ENCODE measurements at regions not wholly inside any gene's neighbourhood (a gene's known extent, or its start where the extent isn't known, plus 50 kb on each side); places are given as distances from the start of the nearest gene placed in this dataset.

DNA sequence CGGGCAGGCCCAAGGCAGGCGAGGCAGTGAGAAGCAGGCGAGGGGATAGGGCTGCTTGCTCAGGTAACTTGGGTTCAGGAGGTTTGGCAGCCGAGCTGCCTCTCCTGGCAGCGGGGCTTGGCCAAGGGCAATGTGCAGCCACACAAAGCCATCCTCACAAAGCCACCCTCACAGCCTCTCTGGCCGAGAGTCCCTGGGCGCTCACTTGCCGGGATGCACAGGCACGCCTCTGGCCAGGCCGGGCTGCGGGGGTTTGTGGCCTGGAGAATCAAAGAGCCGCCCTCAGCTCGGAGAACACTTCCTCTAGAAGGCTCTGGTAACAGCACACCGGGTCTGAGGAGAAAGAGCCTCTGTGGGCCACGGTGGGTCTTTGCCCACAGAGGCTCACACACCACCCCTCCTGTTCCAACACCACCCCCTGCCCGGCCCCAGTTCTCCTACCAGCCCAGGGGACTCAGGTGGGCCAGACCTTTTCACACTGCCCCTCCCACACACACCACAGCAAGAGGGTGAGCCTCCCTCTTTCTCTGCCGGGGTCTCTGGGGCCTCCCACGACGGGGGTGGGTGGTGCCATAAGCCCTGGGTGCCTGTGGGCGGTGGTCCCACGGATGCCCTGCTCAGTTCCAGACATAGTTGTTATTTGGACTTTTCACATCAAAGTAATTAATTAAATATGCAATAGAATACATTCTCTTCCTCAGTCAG is 186.9 kb downstream of the ZFP36L2 start:
- DNase-seq (ENCODE audit: low spot score) = no peak
- TF ChIP-seq, protein P1, sequence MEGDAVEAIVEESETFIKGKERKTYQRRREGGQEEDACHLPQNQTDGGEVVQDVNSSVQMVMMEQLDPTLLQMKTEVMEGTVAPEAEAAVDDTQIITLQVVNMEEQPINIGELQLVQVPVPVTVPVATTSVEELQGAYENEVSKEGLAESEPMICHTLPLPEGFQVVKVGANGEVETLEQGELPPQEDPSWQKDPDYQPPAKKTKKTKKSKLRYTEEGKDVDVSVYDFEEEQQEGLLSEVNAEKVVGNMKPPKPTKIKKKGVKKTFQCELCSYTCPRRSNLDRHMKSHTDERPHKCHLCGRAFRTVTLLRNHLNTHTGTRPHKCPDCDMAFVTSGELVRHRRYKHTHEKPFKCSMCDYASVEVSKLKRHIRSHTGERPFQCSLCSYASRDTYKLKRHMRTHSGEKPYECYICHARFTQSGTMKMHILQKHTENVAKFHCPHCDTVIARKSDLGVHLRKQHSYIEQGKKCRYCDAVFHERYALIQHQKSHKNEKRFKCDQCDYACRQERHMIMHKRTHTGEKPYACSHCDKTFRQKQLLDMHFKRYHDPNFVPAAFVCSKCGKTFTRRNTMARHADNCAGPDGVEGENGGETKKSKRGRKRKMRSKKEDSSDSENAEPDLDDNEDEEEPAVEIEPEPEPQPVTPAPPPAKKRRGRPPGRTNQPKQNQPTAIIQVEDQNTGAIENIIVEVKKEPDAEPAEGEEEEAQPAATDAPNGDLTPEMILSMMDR (IDR thresholded peaks at IDR 0.05; ENCODE audit: extremely low read depth, missing control alignments) = no peak

DNA sequence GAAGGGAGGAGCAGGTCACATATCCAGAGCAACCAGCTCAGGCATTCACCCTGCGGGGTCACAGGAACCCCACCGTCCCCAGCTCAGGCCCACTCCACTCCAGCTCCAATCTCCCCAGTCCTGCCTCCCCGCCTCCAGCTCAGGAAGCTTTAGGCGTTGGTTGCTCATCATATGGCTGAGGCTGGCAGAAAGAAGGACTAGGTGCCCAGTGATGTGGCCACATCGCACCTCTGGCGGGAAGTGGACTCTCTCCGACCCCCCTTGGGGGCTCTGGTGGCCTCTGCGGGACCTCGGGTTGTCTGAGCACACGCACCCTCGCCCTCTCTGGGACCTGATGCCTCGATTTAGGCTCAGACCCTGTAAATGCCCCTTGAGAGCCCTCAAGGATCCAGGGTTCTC is 187.7 kb downstream of the ZFP36L2 start:
- TF ChIP-seq, protein P1 (IDR thresholded peaks at IDR 0.05; ENCODE audit: extremely low read depth, missing control alignments) = no peak
- DNase-seq (ENCODE audit: low spot score) = no peak

DNA sequence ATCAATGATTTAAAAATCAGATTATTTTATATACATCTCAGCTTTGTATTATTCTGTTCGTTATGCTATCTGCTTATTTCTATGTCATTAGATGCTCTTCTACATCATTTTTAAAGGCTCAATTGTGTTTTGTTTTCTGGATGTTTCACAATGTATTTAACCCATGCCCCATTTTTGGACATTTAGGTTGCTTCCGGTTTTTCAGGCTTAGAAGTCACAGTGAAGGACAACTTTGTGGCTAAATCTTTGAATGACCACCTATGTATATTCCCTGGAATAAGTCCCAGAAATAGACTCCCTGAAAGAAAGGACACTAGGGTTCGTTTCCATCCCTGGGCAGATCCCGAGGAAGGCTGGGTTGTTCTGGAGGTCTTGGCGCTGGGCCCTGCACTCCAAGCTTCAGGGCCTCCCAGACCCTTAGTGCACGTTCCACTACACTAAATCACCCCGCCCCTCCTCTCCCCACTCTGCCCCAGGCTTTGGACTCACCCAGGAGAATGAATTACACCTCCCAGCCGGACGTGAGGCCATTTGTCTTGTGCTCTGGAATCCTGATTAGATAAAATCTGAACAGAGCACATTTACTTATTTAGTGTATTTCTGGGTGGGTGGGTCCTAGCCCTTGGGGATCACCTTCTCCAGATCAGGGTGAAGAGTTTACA is 188.2 kb downstream of the ZFP36L2 start:
- TF ChIP-seq, protein P1 (IDR thresholded peaks at IDR 0.05; ENCODE audit: extremely low read depth, missing control alignments) = no peak

DNA sequence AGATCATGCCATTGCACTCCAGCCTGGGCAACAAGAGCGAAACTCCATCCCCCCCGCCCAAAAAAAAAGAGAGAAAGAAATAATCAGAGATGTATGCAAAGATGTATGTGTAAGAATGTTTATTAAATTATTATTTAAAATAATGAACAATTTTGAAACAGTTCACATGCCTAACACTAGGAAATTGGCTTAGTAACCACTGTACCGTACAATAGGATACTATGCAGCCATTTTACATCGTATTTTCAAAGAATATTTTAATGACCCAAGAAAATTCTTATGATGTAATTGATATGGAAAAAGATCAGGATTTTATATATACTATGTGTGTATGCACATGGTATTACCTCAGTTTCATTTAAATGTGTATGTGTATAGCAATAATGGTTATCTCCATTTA is 190.5 kb downstream of the ZFP36L2 start:
- DNase-seq (ENCODE audit: low spot score) = no peak
- TF ChIP-seq, protein P1 (IDR thresholded peaks at IDR 0.05; ENCODE audit: extremely low read depth, missing control alignments) = no peak

More for the DNA sequence above, 188.2 kb downstream of the ZFP36L2 start:
- no peak for DNase-seq (ENCODE audit: low spot score)

DNA sequence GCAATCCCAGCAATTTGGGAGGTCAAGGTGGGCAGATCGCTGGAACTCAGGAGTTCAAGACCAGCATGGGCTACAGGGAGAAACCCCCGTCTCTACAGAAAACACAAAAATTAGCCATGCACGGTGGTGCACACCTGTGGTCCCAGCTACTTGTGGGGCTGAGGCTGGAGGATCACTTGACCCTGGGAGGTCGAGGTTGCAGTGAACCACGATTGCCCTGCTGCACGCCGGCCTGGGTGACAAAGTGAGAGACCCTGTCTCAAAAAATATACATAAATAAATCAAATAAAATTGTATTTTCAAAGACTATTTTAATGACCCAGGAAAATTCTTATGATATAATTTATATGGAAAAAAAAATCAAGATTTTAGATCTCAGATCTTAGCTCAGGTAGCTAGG is 191.5 kb downstream of the ZFP36L2 start:
- no peak for DNase-seq (ENCODE audit: low spot score)
- TF ChIP-seq, protein P1 (IDR thresholded peaks at IDR 0.05; ENCODE audit: extremely low read depth, missing control alignments) = no peak

DNA sequence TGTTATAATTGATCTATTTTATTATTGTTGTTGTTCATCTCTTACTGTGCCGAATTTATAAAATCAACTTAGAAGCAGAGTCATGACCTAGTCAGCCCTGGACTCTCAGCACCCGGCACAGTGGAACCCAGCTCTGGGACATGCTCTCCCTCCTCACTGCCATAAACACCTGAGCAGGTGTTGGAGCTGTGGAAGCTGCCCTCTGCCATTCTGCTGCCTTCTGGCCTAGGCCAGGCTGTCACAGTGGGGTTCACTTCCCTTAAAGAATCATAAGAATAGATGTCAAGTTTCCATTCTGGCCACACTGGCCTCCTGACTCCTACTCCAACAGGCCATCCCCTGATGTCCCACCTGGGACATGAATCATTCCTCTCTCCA is 192.2 kb downstream of the ZFP36L2 start:
- no peak for DNase-seq (ENCODE audit: low spot score)
- TF ChIP-seq, protein P1 (IDR thresholded peaks at IDR 0.05; ENCODE audit: extremely low read depth, missing control alignments) = no peak

DNA sequence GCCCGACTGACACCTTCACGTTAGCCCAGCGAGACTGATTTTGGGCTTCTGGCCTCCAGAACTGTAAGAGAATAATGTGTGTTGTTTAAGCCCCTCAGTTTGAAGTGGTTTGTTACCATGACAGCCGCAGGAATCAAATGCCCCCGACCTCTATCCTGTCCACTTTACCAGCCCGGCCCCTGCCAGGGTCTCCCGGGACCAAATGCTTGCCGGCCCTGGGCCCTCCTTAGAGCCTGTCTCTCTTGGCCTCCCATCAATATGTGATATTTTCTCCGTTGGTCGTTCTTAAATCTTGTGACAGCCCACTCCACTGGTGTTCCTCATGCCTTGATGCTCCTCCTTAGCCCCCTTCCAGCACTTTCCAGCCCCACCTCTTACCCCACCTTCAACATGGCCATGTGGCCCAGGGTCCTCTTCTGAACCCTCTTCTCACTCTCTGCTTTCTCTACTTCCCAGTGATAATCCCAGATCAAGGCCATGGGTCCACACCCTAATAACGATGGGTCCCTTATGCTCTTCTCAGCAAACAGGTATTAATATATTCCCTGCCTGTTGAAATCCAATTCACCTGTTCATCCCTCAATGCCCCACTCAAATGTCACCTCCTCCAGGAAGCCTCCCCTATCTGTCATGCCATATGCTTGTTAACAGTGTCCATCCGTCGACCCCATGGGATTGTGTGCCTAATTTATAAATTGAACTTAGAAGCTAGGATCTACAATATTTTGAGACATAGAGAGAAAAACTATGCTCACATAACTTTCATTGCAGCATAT is 192.8 kb downstream of the ZFP36L2 start:
- TF ChIP-seq, protein P1 (IDR thresholded peaks at IDR 0.05; ENCODE audit: extremely low read depth, missing control alignments) = no peak
- DNase-seq (ENCODE audit: low spot score) = no peak

Measured in GM20000 (cell line).